GM19328 (cell line): ENCODE measurements at regions not wholly inside any gene's neighbourhood (a gene's known extent, or its start where the extent isn't known, plus 50 kb on each side); places are given as distances from the start of the nearest gene placed in this dataset.

Experiments used
- ATAC-seq: cut with Tn5 transposase; IDR thresholded peaks from one replicate; pipeline ENCODE4 v1.9.1; 2021; ENCODE audit warnings: mild to moderate bottlenecking, moderate library complexity; ENCODE audit not compliant: unreplicated experiment

GRCh38 chr6:84467296-84467695, 239.9 kb upstream of the CEP162 start:
- no peak for ATAC-seq

GRCh38 chr6:84466511-84466910, 239.1 kb upstream of the CEP162 start:
- no peak for ATAC-seq

- ATAC-seq, result no peak
Measured at GRCh38 chr6:84464471-84464870, 237.0 kb upstream of the CEP162 start.

GRCh38 chr6:84462698-84463097, 235.3 kb upstream of the CEP162 start:
- no peak for ATAC-seq

GRCh38 chr6:84461461-84461860, 234.0 kb upstream of the CEP162 start:
- no peak for ATAC-seq

GRCh38 chr6:84460491-84460890, 233.0 kb upstream of the CEP162 start:
- no peak for ATAC-seq

- no peak for ATAC-seq
Measured at GRCh38 chr6:84459401-84459800, 232.0 kb upstream of the CEP162 start.

GRCh38 chr6:84458271-84458670, 230.8 kb upstream of the CEP162 start:
- ATAC-seq, result no peak

- ATAC-seq, result no peak
Measured at GRCh38 chr6:84457276-84457675, 229.8 kb upstream of the CEP162 start.

- ATAC-seq, result no peak
Measured at GRCh38 chr6:84456803-84457202, 229.4 kb upstream of the CEP162 start.

- ATAC-seq, result no peak
Measured at GRCh38 chr6:84455511-84456029, 228.1 kb upstream of the CEP162 start.

GRCh38 chr6:84453499-84453898, 226.1 kb upstream of the CEP162 start:
- no peak for ATAC-seq

- no peak for ATAC-seq
Measured at GRCh38 chr6:84450018-84450417, 222.6 kb upstream of the CEP162 start.

- no peak for ATAC-seq
Measured at GRCh38 chr6:84449220-84449619, 221.8 kb upstream of the CEP162 start.

GRCh38 chr6:84448331-84448730, 220.9 kb upstream of the CEP162 start:
- ATAC-seq, result no peak

GRCh38 chr6:84447651-84448050, 220.2 kb upstream of the CEP162 start:
- ATAC-seq, result no peak

- ATAC-seq, result no peak
Measured at GRCh38 chr6:84445068-84445467, 217.6 kb upstream of the CEP162 start.

GRCh38 chr6:84442208-84442607, 214.8 kb upstream of the CEP162 start:
- ATAC-seq, result no peak

GRCh38 chr6:84441456-84441855, 214.0 kb upstream of the CEP162 start:
- no peak for ATAC-seq

- ATAC-seq, result no peak
Measured at GRCh38 chr6:84434550-84434949, 207.1 kb upstream of the CEP162 start.

- no peak for ATAC-seq
Measured at GRCh38 chr6:84432619-84433018, 205.2 kb upstream of the CEP162 start.

- ATAC-seq, result no peak
Measured at GRCh38 chr6:84428300-84428907, 201.0 kb upstream of the CEP162 start.
